Natural killer cell (primary cell): ENCODE measurements at regions not wholly inside any gene's neighbourhood (a gene's known extent, or its start where the extent isn't known, plus 50 kb on each side); places are given as distances from the start of the nearest gene placed in this dataset.
"Not testable (repeated sequence)": the region's sequence is repeated elsewhere in the genome, so short reads cannot be mapped to it uniquely, and the experiment has no call there.

ENCODE experiments used
- ATAC-seq, 3 donors: fragments of 150-1000 bp in 2 of 3; fragments of 200-7000 bp in 1 of 3; cut with Tn5 transposase; 1 replicate in 1 of 3; 2 replicates in 2 of 3; pipeline ENCODE4 v1.10.0; 2021; ENCODE audit warnings: mild to moderate bottlenecking in 2 of 3, moderate library complexity in 2 of 3
- DNase-seq, 2 donors: peaks; one replicate each; pipeline versions ENCODE4 v3.0.0 to v3.0.0-alpha.2; 2013 to 2021; ENCODE audit warnings: mixed read lengths in 1 of 2
- H3K27ac ChIP-seq: one replicate; pipeline ENCODE4 v1.5.1; 2013; ENCODE audit warnings: mild to moderate bottlenecking, low read length
- H3K27me3 ChIP-seq: one replicate; pipeline ENCODE4 v1.6.1; 2013; ENCODE audit warnings: low read length; ENCODE audit not compliant: control insufficient read depth, insufficient read depth
- H3K36me3 ChIP-seq: one replicate; pipeline ENCODE4 v1.6.1; 2013; ENCODE audit warnings: low read length; ENCODE audit not compliant: control insufficient read depth, insufficient read depth
- H3K4me1 ChIP-seq: one replicate; pipeline ENCODE4 v1.6.1; 2013; ENCODE audit warnings: low read length; ENCODE audit not compliant: control insufficient read depth, insufficient read depth
- H3K4me3 ChIP-seq: one replicate; pipeline ENCODE4 v1.5.1; 2013; ENCODE audit warnings: low read length
- H3K9me3 ChIP-seq: one replicate; pipeline ENCODE4 v1.6.1; 2013; ENCODE audit warnings: low read length; ENCODE audit not compliant: control insufficient read depth, insufficient read depth
- H3K27ac Mint-ChIP-seq, 2 donors: one replicate each; pipeline ENCODE4 v1.8.0; 2022; ENCODE audit warnings: mild to moderate bottlenecking in 2 of 2, mixed read lengths in 2 of 2, moderate library complexity in 1 of 2
- H3K27me3 Mint-ChIP-seq, 2 donors: one replicate each; pipeline ENCODE4 v1.8.0; 2022; ENCODE audit warnings: low read depth in 2 of 2, mixed read lengths in 2 of 2
- H3K36me3 Mint-ChIP-seq: one replicate; pipeline ENCODE4 v1.8.0; 2022; ENCODE audit warnings: mixed read lengths
- H3K4me1 Mint-ChIP-seq, 2 donors: one replicate each; pipeline ENCODE4 v1.8.0; 2022; ENCODE audit warnings: mixed read lengths in 2 of 2
- H3K4me3 Mint-ChIP-seq: one replicate; pipeline ENCODE4 v1.8.0; 2022; ENCODE audit warnings: mild to moderate bottlenecking, moderate library complexity, mixed read lengths
- H3K9me3 Mint-ChIP-seq, 2 donors: one replicate each; pipeline ENCODE4 v1.8.0; 2022; ENCODE audit warnings: mixed read lengths in 2 of 2
- WGBS: methylation state at CpG from one replicate; pipeline ENCODE4 v1.1.7; 2013; ENCODE audit warnings: missing lambda C conversion rate; ENCODE audit not compliant: insufficient coverage; 5-methylcytosine and 5-hydroxymethylcytosine counted together
- intact Hi-C: fragments of 100-400 bp; cut with micrococcal nuclease; formaldehyde crosslinking; loops from one replicate; pipeline ENCODE4 v1.14.2; 2022
- TF ChIP-seq, protein P1 (sequence below): fragments of 200-600 bp; IDR thresholded peaks from one replicate; pipeline ENCODE4 v1.8.0; 2022; ENCODE audit warnings: antibody characterized with exemption

DNA sequence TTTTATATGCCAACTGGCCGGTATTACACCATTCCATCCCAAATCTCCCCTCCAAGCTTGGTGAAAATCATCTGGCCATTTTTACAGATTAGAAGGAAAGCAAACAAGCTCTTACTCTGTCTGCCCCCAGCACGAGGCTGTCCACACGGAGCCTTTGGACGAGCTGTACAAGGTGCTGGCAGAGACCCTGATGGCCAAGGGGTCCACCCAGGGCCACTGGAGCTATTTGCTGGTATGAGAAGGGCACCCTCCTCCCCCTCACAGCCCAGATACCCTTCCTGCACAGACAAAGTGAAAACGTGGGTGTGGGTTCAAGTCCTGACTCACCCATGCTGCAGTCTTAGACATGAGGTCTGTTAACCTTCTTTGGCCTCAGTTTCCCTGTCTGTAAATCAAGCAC lies 84.9 kb upstream of the DRD5 start:
- H3K27ac Mint-ChIP-seq, H3K4me1 ChIP-seq, H3K27me3 ChIP-seq, H3K4me3 Mint-ChIP-seq, H3K27ac ChIP-seq, H3K9me3 ChIP-seq, H3K4me3 ChIP-seq, H3K27me3 Mint-ChIP-seq, DNase-seq, intact Hi-C loops, H3K9me3 Mint-ChIP-seq, H3K36me3 Mint-ChIP-seq, H3K36me3 ChIP-seq, ATAC-seq, H3K4me1 Mint-ChIP-seq: not testable (repeated sequence)
- 90% methylated on average over 5 of the region's 5 CpGs for WGBS

DNA sequence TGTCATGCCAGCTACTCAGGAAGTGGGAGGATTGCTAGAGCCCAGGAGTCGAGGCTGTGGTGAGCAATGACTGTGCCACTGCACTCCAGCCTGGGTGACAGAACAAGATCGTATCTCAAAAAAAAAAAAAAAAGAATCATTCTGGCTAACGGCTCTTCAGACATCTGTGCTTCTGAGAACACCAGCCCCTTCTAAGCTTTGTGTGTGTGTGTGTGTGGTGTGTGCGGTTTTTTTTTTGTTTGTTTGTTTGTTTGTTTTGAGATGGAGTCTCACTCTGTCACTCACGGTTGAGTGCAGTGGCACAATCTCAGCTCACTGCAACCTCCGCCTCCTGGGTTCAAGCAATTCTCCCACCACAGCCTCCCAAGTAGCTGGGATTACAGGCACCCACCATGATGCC lies 79.4 kb upstream of the DRD5 start:
- not testable (repeated sequence) for ATAC-seq, H3K27me3 Mint-ChIP-seq
- 49% methylated on average over 6 of the region's 6 CpGs for WGBS

DNA sequence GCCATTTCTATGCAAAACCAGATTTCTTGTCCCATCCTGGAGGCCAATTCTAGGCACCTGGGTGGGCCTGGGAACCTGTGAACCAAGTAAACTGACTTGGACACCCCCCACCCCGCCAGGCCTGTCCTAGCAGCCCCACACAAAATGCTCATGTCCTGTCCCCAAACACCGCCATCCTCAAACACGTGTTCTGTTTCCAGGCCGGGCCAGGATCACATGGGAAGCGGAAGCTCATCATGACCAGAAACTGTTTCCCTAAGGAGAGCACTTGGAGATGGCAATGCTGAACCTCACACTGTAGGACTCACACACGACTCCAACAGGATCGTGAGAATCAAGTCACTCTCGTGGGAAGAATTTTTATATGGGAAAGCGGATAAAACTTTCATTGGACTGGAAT lies 78.7 kb upstream of the DRD5 start:
- intact Hi-C loops: loop anchor here (10.0 kb wide), 1 partner anchor 312 kb away; no protein-coding TSS in a partner anchor
- not testable (repeated sequence) for H3K4me3 Mint-ChIP-seq

More for the DNA sequence above, 79.4 kb upstream of the DRD5 start:
- not testable (repeated sequence) for H3K4me3 Mint-ChIP-seq, H3K27me3 ChIP-seq, H3K4me1 ChIP-seq, H3K36me3 Mint-ChIP-seq, H3K4me3 ChIP-seq, H3K9me3 ChIP-seq, H3K27ac ChIP-seq, H3K36me3 ChIP-seq, H3K27ac Mint-ChIP-seq, H3K9me3 Mint-ChIP-seq, DNase-seq
- H3K4me1 Mint-ChIP-seq: peaks cover 10 to 17% of the 10 kb centered on the region in 2 donors
- intact Hi-C loops: loop anchor here (10.0 kb wide), 1 partner anchor 313 kb away; no protein-coding TSS in a partner anchor

DNA sequence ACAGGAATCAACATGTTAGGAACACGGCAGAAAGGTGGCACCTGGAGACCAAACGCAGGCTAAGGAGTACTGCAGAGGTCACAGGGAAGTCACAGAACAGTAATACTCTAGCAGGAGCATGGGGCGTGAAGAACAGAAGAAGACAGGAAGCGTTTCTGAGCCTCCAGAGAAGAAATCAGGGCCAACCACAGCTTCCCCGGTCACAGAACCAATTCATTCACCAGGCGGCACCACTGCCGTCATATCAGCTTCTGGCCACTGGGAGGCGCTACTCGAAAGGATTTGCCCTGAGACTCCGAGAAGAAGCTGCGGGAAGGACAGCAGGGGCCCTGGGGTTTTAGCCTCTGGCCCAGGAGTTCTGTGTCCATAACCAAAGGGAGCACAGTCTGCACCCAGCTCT lies 78.0 kb upstream of the DRD5 start:
- H3K9me3 Mint-ChIP-seq: no peaks in the 10 kb centered on the region
- peak; percentile 59 to 80 for DNase-seq
- no peak overlapping the region for H3K27ac Mint-ChIP-seq
- H3K4me1 ChIP-seq: peaks cover 7% of the 10 kb centered on the region
- H3K27me3 Mint-ChIP-seq: peaks cover 0 to 3% of the 10 kb centered on the region in 2 donors
- H3K27me3 ChIP-seq: no peaks in the 10 kb centered on the region
- no peak overlapping the region for H3K4me3 ChIP-seq
- H3K4me1 Mint-ChIP-seq: peaks cover 10 to 17% of the 10 kb centered on the region in 2 donors
- H3K36me3 ChIP-seq: no peaks in the 10 kb centered on the region
- no peak overlapping the region for H3K4me3 Mint-ChIP-seq
- no peak overlapping the region for H3K27ac ChIP-seq
- peak in 2 of 3 donors; percentile 64 to 70 for ATAC-seq
- no peaks in the 10 kb centered on the region for H3K9me3 ChIP-seq
- intact Hi-C loops: loop anchor here (10.0 kb wide), 1 partner anchor 311 kb away; no protein-coding TSS in a partner anchor
- TF ChIP-seq, protein P1, sequence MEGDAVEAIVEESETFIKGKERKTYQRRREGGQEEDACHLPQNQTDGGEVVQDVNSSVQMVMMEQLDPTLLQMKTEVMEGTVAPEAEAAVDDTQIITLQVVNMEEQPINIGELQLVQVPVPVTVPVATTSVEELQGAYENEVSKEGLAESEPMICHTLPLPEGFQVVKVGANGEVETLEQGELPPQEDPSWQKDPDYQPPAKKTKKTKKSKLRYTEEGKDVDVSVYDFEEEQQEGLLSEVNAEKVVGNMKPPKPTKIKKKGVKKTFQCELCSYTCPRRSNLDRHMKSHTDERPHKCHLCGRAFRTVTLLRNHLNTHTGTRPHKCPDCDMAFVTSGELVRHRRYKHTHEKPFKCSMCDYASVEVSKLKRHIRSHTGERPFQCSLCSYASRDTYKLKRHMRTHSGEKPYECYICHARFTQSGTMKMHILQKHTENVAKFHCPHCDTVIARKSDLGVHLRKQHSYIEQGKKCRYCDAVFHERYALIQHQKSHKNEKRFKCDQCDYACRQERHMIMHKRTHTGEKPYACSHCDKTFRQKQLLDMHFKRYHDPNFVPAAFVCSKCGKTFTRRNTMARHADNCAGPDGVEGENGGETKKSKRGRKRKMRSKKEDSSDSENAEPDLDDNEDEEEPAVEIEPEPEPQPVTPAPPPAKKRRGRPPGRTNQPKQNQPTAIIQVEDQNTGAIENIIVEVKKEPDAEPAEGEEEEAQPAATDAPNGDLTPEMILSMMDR: peak; percentile 56
- WGBS: 2% methylated on average over 11 of the region's 11 CpGs
- H3K36me3 Mint-ChIP-seq: no peaks in the 10 kb centered on the region

More for the DNA sequence above, 78.7 kb upstream of the DRD5 start:
- not testable (repeated sequence) for H3K4me1 ChIP-seq, ATAC-seq, H3K9me3 Mint-ChIP-seq, H3K9me3 ChIP-seq, H3K27me3 Mint-ChIP-seq, H3K27me3 ChIP-seq, H3K36me3 Mint-ChIP-seq, H3K4me3 ChIP-seq, H3K27ac ChIP-seq, H3K27ac Mint-ChIP-seq, H3K36me3 ChIP-seq, DNase-seq
- WGBS: 95% methylated on average over 9 of the region's 9 CpGs
- peaks cover 10 to 17% of the 10 kb centered on the region in 2 donors for H3K4me1 Mint-ChIP-seq

DNA sequence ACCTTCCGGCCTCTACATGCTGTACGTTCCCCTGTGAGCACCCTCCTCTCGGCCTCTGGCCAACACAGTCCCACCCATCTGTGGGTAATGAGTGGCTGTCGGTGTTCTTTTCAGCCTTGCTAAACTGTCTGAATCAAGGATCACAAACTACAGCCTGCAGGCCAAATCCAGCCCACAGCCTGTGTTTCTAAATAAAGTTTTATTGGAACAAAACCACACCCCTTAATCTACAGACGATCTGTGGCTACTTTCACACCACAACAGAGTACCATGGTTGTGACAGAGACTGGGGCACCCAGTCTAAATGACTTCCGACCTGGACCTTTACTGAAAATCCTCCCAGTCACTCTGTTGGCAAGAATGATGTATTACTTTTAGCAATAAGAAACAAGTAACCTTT lies 77.3 kb upstream of the DRD5 start:
- H3K27me3 ChIP-seq, H3K4me3 ChIP-seq, ATAC-seq, H3K27ac ChIP-seq, H3K9me3 Mint-ChIP-seq, H3K36me3 Mint-ChIP-seq, H3K9me3 ChIP-seq, DNase-seq, H3K4me3 Mint-ChIP-seq, H3K36me3 ChIP-seq, H3K27me3 Mint-ChIP-seq, H3K4me1 ChIP-seq, H3K27ac Mint-ChIP-seq: not testable (repeated sequence)
- intact Hi-C loops: loop anchor here (10.0 kb wide), 1 partner anchor 311 kb away; no protein-coding TSS in a partner anchor
- 92% methylated on average over 6 of the region's 6 CpGs for WGBS
- H3K4me1 Mint-ChIP-seq: peaks cover 10 to 17% of the 10 kb centered on the region in 2 donors
